ENCODE measurements at regions not wholly inside any gene's neighbourhood (a gene's known extent, or its start where the extent isn't known, plus 50 kb on each side); places are given as distances from the start of the nearest gene placed in this dataset.
A peak's percentile ranks its signal among the peaks of the same experiment; 100 is the strongest.

DNA sequence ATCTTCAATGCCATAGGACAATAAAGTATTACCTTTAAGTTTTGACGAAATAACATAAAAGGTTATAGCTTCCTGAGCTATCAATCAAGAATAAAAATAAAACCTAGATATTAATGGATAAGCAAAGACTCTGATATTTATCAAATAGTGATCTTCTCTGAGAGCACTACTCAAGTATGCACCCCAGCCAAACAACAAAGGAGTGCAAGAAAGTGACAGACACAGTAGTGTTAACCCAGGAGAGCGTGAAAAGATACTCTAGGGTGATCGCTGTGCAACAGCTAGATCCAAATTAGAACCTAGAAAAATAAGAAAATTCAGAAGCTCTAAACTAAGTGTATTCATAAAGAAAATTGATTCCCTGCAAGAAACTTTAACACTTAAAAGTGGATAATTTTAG, 83.5 kb upstream of the CDYL start:
- H3K36me3 ChIP-seq = no peaks in the 10 kb centered on the region
- TF ChIP-seq POLR2A (IDR thresholded peaks at IDR 0.05) (no peak), CTCF (IDR thresholded peaks at IDR 0.05 in 8 of 11, conservative IDR thresholded peaks at IDR 0.05 in 3 of 11) (no peak), POLR2AphosphoS5 (IDR thresholded peaks at IDR 0.05) (no peak)
- intact Hi-C loops (cut with DNase I; ENCODE audit: low total_unique reads) = no loop called here
- no peak for DNase-seq
- peaks cover 0 to 14% (median 12%) of the 10 kb centered on the region in 8 donors for H3K9me3 ChIP-seq
- no peak overlapping the region for H3K27ac ChIP-seq
- H3K4me3 ChIP-seq = no peak overlapping the region
- H3K27me3 ChIP-seq (replicated peaks in 1 of 7) = no peaks in the 10 kb centered on the region
- no peaks in the 10 kb centered on the region for H3K4me1 ChIP-seq
- 92 to 96% (median 94%) methylated on average over 3 of the region's 3 CpGs for WGBS, 5 donors

GRCh38 chr6:4687989-4688947, 87.9 kb upstream of the CDYL start:
- no peak overlapping the region for H3K4me3 ChIP-seq
- WGBS, 5 donors = 65 to 77% (median 69%) methylated on average over 14 of the region's 14 CpGs
- no peaks in the 10 kb centered on the region for H3K4me1 ChIP-seq
- intact Hi-C loops (cut with DNase I; ENCODE audit: low total_unique reads) = no loop called here
- peak overlapping the region in 3 of 8 donors; percentile 3 to 49 (median 48) for H3K27ac ChIP-seq
- no peak for DNase-seq
- H3K36me3 ChIP-seq = no peaks in the 10 kb centered on the region
- TF ChIP-seq POLR2A (IDR thresholded peaks at IDR 0.05) = no peak
- TF ChIP-seq POLR2AphosphoS5 (IDR thresholded peaks at IDR 0.05) = no peak
- TF ChIP-seq CTCF (IDR thresholded peaks at IDR 0.05 in 8 of 11, conservative IDR thresholded peaks at IDR 0.05 in 3 of 11) = no peak
- H3K27me3 ChIP-seq (replicated peaks in 1 of 7) = no peaks in the 10 kb centered on the region
- peaks cover 0 to 14% (median 12%) of the 10 kb centered on the region in 8 donors for H3K9me3 ChIP-seq

DNA sequence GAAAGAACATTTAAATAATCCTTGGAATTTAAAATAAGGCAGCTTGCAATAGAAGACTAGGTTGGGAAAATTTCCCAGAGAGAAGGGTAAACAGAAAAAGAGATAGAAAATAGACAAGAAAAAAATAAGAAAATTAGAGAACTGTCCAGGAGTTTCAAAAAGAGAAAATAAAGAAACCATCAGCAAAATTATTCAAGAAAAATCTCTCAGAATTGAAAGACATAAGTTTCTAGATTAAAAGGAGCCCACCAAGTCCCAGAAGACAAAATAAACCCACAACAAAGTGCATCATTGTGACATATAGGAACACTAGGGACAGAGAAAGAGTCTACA, 88.6 kb upstream of the CDYL start:
- H3K27me3 ChIP-seq (replicated peaks in 1 of 7) = no peaks in the 10 kb centered on the region
- no peak for DNase-seq
- intact Hi-C loops (cut with DNase I; ENCODE audit: low total_unique reads) = no loop called here
- no peaks in the 10 kb centered on the region for H3K36me3 ChIP-seq
- H3K4me1 ChIP-seq = no peaks in the 10 kb centered on the region
- peak overlapping the region in 2 of 8 donors; percentile 48 to 49 for H3K27ac ChIP-seq
- peaks cover 0 to 11% (median 7%) of the 10 kb centered on the region in 8 donors for H3K9me3 ChIP-seq
- TF ChIP-seq POLR2A (IDR thresholded peaks at IDR 0.05) = no peak
- TF ChIP-seq POLR2AphosphoS5 (IDR thresholded peaks at IDR 0.05) = no peak
- no peak for TF ChIP-seq CTCF (IDR thresholded peaks at IDR 0.05 in 8 of 11, conservative IDR thresholded peaks at IDR 0.05 in 3 of 11)
- no peak overlapping the region for H3K4me3 ChIP-seq

DNA sequence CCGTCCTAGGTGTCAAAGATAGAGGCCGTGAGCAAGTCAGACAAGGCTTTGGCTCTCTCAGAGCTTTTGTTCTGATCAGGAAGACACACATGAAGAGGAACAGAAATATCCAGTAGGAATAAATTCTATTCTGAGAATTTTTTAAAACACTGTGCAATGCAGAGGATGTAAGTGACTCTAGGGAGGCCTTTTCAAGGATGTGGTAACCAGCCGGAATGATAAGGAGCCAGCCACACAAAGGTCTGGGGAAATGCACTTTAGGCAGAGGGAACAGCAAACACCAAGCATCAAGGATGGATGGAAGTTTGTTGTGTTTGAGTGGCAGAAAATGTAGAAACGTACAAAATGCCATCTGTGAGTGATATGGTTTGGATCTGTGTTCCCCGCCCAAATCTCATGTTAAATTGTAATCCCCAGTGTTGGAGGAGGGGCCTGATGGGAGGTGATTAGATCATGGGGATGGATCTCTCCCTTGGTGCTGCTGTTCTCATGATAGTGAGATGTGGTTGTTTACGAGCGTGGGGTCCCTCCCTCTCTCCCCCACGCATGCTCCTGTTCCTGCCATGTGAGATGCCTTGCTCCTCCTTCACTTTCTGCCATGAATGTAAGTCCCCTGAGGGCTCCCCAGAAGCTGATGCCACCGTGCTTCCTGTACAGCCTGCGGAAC, 93.6 kb upstream of the CDYL start:
- TF ChIP-seq CTCF (IDR thresholded peaks at IDR 0.05 in 8 of 11, conservative IDR thresholded peaks at IDR 0.05 in 3 of 11) (no peak), POLR2A (IDR thresholded peaks at IDR 0.05) (no peak), POLR2AphosphoS5 (IDR thresholded peaks at IDR 0.05) (no peak)
- 73 to 86% (median 81%) methylated on average over 10 of the region's 10 CpGs for WGBS, 5 donors
- Histone ChIP-seq H3K27ac (no peak overlapping the region), H3K4me1 (no peaks in the 10 kb centered on the region), H3K9me3 (no peaks in the 10 kb centered on the region), H3K36me3 (no peaks in the 10 kb centered on the region), H3K4me3 (no peak overlapping the region), H3K27me3 (replicated peaks in 1 of 7) (no peaks in the 10 kb centered on the region)
- intact Hi-C loops (cut with DNase I; ENCODE audit: low total_unique reads) = no loop called here
- DNase-seq = no peak

Measured in spleen (tissue), 11 donors.